ENCODE measurements at regions not wholly inside any gene's neighbourhood (a gene's known extent, or its start where the extent isn't known, plus 50 kb on each side); places are given as distances from the start of the nearest gene placed in this dataset.

DNA sequence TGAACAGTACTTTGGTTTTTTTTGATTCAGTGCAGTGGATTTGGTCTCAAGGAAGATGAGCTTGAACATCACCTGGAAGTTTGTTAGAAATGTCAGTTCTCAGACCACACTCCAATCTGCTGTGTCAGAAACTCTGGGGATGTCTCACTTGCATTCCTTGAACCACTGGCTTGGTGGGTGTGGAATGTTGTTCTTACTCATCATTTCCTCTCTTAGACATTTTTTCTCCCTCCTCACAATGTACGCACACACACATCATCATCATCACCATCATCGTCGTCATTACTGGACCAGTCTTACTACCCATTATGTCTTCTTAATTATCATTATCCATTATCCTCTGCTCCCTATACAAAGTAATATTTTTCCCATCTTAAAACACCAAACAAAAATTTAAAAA is 91.9 kb upstream of the KCNK2 start:
- no peaks in the 10 kb centered on the region for H3K27me3 ChIP-seq (ENCODE audit: insufficient read depth)
- WGBS (ENCODE audit: low lambda C conversion rate) = 20% methylated on average over 3 of the region's 3 CpGs
- no peak overlapping the region for H3K9ac ChIP-seq
- ChIA-PET POLR2A (no interaction called here), CTCF (no interaction called here)
- H3K4me1 ChIP-seq (ENCODE audit: control insufficient read depth in 1 of 2, insufficient read depth in 2 of 2, low read depth in 1 of 2, low read length in 1 of 2) = peaks cover 0 to 6% of the 10 kb centered on the region in 2 experiments; a peak in 1 of 4 replicates
- no peaks in the 10 kb centered on the region for H3K9me3 ChIP-seq
- no peaks in the 10 kb centered on the region for H4K20me1 ChIP-seq (ENCODE audit: insufficient read depth)
- H3F3A ChIP-seq (replicated peaks; ENCODE audit: insufficient read depth) = peaks cover 9% of the 10 kb centered on the region
- no peak overlapping the region for H3K4me3 ChIP-seq (ENCODE audit: low read depth in 2 of 2, low read length in 1 of 2)
- H3K36me3 ChIP-seq (replicated peaks in 1 of 2; ENCODE audit: control insufficient read depth in 1 of 2, insufficient read depth in 2 of 2, low read length in 1 of 2) = no peaks in the 10 kb centered on the region
- H3K79me2 ChIP-seq (ENCODE audit: insufficient read depth) = no peaks in the 10 kb centered on the region
- no peak for DNase-seq
- H2AFZ ChIP-seq (ENCODE audit: low read depth) = no peak overlapping the region
- H3K4me2 ChIP-seq = no peak overlapping the region
- H3K9me2 ChIP-seq = no peaks in the 10 kb centered on the region
- peak overlapping the region; percentile 56 to 76; a peak in 3 of 4 replicates for H3K27ac ChIP-seq (ENCODE audit: low read depth in 2 of 2, low read length in 1 of 2)
- TF ChIP-seq EP300 (IDR thresholded peaks at IDR 0.05; ENCODE audit: borderline replicate concordance in 1 of 2, low read depth in 1 of 2, low read length in 1 of 2) = peak in 1 of 2 experiments; percentile 93; a peak in 2 of 4 replicates
- no peak for TF ChIP-seq MXI1 (IDR thresholded peaks at IDR 0.05; ENCODE audit: low read depth, low read length)
- no peak for TF ChIP-seq EZH2phosphoT487 (IDR thresholded peaks at IDR 0.05; ENCODE audit: borderline replicate concordance, low read depth)
- TF ChIP-seq NFIC (IDR thresholded peaks at IDR 0.05; ENCODE audit: borderline replicate concordance) = peak; percentile 70
- TF ChIP-seq RXRA (IDR thresholded peaks at IDR 0.05; ENCODE audit: borderline replicate concordance, low read depth) = no peak
- TF ChIP-seq, protein P1, sequence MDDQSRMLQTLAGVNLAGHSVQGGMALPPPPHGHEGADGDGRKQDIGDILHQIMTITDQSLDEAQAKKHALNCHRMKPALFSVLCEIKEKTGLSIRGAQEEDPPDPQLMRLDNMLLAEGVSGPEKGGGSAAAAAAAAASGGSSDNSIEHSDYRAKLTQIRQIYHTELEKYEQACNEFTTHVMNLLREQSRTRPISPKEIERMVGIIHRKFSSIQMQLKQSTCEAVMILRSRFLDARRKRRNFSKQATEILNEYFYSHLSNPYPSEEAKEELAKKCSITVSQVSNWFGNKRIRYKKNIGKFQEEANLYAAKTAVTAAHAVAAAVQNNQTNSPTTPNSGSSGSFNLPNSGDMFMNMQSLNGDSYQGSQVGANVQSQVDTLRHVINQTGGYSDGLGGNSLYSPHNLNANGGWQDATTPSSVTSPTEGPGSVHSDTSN (IDR thresholded peaks at IDR 0.05) = peak; percentile 80
- TF ChIP-seq GATA2 (CRISPR knock-in tag; IDR thresholded peaks at IDR 0.05) = no peak
- TF ChIP-seq, protein P2, sequence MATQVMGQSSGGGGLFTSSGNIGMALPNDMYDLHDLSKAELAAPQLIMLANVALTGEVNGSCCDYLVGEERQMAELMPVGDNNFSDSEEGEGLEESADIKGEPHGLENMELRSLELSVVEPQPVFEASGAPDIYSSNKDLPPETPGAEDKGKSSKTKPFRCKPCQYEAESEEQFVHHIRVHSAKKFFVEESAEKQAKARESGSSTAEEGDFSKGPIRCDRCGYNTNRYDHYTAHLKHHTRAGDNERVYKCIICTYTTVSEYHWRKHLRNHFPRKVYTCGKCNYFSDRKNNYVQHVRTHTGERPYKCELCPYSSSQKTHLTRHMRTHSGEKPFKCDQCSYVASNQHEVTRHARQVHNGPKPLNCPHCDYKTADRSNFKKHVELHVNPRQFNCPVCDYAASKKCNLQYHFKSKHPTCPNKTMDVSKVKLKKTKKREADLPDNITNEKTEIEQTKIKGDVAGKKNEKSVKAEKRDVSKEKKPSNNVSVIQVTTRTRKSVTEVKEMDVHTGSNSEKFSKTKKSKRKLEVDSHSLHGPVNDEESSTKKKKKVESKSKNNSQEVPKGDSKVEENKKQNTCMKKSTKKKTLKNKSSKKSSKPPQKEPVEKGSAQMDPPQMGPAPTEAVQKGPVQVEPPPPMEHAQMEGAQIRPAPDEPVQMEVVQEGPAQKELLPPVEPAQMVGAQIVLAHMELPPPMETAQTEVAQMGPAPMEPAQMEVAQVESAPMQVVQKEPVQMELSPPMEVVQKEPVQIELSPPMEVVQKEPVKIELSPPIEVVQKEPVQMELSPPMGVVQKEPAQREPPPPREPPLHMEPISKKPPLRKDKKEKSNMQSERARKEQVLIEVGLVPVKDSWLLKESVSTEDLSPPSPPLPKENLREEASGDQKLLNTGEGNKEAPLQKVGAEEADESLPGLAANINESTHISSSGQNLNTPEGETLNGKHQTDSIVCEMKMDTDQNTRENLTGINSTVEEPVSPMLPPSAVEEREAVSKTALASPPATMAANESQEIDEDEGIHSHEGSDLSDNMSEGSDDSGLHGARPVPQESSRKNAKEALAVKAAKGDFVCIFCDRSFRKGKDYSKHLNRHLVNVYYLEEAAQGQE (IDR thresholded peaks at IDR 0.05; ENCODE audit: low read depth, low read length) = no peak
- TF ChIP-seq USF1 (IDR thresholded peaks at IDR 0.05; ENCODE audit: borderline replicate concordance, low read depth) = no peak
- TF ChIP-seq CHD2 (IDR thresholded peaks at IDR 0.05; ENCODE audit: low read length, partially characterized antibody) = no peak
- TF ChIP-seq, protein P3, sequence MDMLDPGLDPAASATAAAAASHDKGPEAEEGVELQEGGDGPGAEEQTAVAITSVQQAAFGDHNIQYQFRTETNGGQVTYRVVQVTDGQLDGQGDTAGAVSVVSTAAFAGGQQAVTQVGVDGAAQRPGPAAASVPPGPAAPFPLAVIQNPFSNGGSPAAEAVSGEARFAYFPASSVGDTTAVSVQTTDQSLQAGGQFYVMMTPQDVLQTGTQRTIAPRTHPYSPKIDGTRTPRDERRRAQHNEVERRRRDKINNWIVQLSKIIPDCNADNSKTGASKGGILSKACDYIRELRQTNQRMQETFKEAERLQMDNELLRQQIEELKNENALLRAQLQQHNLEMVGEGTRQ (IDR thresholded peaks at IDR 0.05; ENCODE audit: borderline replicate concordance, low read depth, low read length) = no peak
- TF ChIP-seq RAD21 (IDR thresholded peaks at IDR 0.05; ENCODE audit: low read length) = no peak
- TF ChIP-seq TEAD4 (IDR thresholded peaks at IDR 0.05; ENCODE audit: borderline replicate concordance, insufficient read depth) = peak; percentile 90
- TF ChIP-seq YY1 (IDR thresholded peaks at IDR 0.05; ENCODE audit: low read depth) = peak; percentile 52; the same call in 1 of the 2 replicates
- TF ChIP-seq SMC3 (IDR thresholded peaks at IDR 0.05; ENCODE audit: low read depth, low read length) = no peak
- no peak for TF ChIP-seq NRF1 (IDR thresholded peaks at IDR 0.05; ENCODE audit: low read depth, low read length)
- no peak for TF ChIP-seq FOXJ3 (CRISPR knock-in tag; IDR thresholded peaks at IDR 0.05)
- peak; percentile 88 for TF ChIP-seq JUND (IDR thresholded peaks at IDR 0.05)
- peak; percentile 66 for TF ChIP-seq MAX (IDR thresholded peaks at IDR 0.05; ENCODE audit: low read depth)
- TF ChIP-seq RFX5 (IDR thresholded peaks at IDR 0.05; ENCODE audit: low read length) = no peak
- TF ChIP-seq ELF1 (IDR thresholded peaks at IDR 0.05) = no peak
- TF ChIP-seq SIN3A (IDR thresholded peaks at IDR 0.05; ENCODE audit: borderline replicate concordance, low read depth, low read length) = 0 out of 2 replicates have a peak, but pooled peaks have one; percentile 16
- TF ChIP-seq RCOR1 (IDR thresholded peaks at IDR 0.05; ENCODE audit: low read length) = no peak
- TF ChIP-seq FOSL2 (IDR thresholded peaks at IDR 0.05; ENCODE audit: borderline replicate concordance, low read depth) = peak; percentile 97
- peak; percentile 76; the same call in 1 of the 2 replicates for TF ChIP-seq FOXM1 (IDR thresholded peaks at IDR 0.05; ENCODE audit: low read depth)
- TF ChIP-seq, protein P4, sequence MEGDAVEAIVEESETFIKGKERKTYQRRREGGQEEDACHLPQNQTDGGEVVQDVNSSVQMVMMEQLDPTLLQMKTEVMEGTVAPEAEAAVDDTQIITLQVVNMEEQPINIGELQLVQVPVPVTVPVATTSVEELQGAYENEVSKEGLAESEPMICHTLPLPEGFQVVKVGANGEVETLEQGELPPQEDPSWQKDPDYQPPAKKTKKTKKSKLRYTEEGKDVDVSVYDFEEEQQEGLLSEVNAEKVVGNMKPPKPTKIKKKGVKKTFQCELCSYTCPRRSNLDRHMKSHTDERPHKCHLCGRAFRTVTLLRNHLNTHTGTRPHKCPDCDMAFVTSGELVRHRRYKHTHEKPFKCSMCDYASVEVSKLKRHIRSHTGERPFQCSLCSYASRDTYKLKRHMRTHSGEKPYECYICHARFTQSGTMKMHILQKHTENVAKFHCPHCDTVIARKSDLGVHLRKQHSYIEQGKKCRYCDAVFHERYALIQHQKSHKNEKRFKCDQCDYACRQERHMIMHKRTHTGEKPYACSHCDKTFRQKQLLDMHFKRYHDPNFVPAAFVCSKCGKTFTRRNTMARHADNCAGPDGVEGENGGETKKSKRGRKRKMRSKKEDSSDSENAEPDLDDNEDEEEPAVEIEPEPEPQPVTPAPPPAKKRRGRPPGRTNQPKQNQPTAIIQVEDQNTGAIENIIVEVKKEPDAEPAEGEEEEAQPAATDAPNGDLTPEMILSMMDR (IDR thresholded peaks at IDR 0.05) = no peak
- peak; percentile 25; the same call in 1 of the 2 replicates for TF ChIP-seq POLR2AphosphoS5 (IDR thresholded peaks at IDR 0.05; ENCODE audit: low read depth, low read length)
- no peak for TF ChIP-seq TAF1 (IDR thresholded peaks at IDR 0.05; ENCODE audit: borderline replicate concordance, low read depth, low read length)

Measured in SK-N-SH (cell line).